CD4-positive, alpha-beta T cell treated with Interleukin-15 for 1 hour (primary cell): ENCODE measurements at regions not wholly inside any gene's neighbourhood (a gene's known extent, or its start where the extent isn't known, plus 50 kb on each side); places are given as distances from the start of the nearest gene placed in this dataset.

ENCODE experiments used
- DNase-seq: peaks from one replicate; pipeline ENCODE4 v3.0.0-alpha.2; 2020

DNA sequence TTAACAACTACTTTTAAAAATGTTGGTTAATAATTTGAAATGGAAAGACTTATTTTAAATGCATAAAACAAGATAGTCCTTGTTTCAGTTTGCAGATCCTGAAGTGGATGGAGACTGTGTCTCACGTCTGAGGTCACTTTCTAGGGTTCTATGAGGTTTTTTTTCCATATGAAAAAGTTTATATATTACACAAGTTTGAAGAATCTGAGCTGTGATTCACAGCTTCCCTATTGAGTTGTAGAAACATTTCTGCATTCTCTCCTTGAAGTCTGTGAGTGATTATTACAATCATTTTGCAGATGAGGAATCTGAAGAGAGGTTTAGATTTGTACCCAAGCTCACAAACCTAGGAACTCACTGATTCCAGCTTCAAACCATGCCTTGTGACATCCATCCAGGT is 442.5 kb upstream of the KLF4 start:
- DNase-seq = no peak

DNA sequence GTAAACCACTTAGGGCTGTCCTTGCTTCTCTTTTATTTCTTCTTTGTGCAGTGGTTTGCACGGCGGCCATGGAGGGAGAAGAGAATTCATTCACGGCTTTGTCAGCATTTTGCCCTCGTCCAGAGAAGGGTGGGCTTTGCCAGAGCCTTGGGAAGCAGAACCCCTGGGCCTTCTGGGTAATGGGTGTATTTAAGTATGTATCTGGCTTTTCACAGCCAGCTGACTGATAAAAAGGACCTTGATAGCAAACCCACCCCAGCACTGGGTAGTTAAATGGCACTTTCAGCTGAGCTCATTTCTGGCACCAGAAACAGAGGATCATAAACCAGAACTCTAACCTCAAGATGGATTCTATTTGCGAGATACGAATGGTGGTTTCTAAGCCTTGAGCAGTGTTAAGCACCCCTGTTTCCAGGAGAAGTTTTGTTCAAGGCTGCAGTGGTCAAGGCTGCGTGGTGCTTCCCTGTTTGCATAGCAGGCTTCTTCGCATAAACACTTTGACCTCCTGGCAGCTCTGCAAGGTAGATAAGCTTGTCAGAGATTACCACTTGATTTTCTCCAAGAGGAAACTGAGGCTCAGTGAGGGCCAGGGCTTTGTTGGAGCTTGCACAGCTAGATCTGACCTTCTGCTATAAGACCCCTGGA is 441.6 kb upstream of the KLF4 start:
- DNase-seq = no peak

DNA sequence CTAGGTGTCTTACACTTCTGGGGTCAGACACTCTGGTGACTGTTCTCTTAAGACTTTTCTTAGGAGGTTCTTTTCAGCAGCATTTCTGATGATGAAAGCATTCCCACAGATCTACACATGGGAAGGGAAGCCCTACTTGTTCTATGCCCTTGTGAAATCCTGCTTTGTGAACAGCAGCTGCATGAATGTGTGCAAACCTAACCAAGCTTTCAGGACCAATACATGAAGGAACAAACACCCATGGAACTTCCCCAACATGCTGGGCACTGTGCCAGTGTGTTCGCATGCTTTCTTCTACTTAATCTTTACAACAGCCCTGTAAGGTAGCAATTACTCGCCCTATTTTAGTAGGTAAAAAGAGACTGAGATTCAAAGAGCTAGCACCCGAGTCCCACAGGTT is 439.9 kb upstream of the KLF4 start:
- DNase-seq = peak; percentile 41

DNA sequence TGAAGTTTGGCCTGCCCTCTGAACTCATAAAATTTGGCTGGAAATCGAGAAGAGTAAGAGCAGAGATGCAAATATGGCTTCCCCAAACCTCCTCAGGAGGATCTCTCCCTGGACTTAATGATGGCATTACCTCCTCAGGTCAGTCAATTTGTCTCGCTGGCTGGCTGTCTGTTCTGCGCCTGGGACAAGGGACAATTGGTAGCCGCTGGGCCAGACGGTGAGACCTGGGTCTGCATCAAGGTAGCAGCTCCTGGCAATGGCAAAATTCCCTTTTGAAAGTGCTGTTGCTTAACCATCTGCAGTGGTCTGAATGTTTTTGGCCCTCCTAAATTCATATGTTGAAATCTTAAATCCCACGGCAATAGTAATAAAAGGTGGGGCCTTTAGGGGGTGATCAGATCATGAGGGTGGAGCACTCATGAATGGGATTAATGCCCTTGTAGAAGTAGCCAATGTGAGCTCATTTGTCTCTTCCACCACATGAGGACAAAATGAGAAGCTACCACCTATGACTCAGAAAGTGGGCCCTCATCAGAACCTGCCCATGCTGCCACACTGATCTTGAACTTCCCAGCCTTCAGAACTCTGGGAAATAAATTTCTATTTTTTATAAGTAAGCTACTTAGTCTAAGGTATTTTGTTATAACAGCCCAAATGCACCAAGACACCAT is 439.3 kb upstream of the KLF4 start:
- no peak for DNase-seq

DNA sequence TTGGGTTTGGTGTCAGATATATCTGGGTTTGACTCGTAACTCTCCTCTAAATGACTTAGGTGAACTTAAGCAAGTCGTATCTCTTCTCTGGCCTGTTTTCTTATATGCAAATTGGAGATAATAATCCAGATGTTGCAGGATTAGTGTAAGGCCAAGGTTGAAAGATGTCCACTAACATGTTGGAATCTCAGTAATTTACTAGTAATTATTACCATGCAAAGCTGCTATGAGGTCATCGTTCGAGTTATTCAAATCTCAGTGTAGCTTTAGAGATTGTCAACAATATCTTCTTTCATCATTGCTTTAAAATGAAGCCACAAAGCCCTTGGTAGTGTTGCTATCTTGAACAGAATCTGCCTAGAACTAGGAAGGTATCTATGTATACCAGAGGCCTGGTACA is 437.7 kb upstream of the KLF4 start:
- no peak for DNase-seq

DNA sequence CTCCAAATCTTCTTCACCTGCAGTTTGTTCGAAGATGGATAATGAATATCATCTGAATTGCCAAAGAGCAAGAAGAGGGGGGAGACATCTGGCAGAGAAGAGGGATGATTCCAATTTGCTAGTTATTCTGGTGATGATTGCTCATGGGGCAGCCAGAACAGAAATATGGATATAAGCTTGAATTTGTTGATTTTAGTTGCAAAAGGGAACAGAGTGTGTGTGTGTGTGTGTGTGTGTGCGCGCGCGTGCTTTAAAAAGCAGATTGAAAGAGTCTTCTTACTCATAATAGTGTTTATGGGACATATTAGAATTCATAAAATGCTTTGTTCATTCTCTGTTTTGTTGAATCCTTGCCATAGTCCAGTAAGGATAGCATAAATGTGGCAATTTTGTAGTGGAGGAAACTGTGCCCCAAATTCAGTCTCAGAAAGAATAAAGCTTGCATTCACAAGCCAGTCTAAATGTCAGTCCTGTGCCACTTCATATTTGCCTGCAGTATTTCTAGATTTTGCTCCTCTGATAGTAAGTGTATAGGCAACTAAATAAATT is 436.3 kb upstream of the KLF4 start:
- no peak for DNase-seq

DNA sequence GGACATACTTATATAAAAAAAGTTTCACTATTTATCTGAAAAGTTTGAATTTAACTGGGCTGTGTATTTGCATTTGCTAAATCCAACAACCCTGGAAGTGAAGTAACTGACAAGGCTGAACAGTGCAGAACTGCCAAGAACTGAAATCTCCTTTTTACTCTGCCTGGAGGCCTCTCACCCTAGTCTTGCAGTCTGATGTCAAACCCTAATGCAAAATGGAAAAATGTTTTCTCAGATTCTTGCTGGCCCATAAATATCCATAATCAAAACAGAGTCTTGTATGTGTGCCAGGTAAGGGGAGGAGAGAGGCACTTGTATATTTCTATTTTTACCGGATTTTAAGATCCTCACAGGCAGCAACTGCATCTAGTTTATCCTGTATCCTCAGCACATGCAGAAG is 432.7 kb upstream of the KLF4 start:
- no peak for DNase-seq

DNA sequence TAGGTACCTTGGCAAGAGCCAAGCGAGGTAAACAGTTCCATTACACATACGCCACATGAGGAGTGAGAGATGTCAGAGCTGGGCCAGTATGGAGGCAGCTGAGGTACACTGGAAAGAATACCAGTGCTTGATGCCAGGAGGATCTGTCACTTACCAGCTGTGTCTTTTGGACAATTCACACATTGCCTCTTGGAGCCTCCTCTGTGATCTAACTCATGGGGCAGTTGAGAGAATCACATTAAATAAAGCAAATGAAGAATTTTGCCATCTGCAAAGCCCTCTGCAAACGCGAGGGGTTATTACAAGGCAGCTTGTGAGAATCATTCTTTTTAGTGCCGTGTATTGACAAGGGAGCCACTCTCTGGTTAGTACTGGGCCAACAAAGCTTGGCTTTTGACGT is 429.7 kb upstream of the KLF4 start:
- no peak for DNase-seq

DNA sequence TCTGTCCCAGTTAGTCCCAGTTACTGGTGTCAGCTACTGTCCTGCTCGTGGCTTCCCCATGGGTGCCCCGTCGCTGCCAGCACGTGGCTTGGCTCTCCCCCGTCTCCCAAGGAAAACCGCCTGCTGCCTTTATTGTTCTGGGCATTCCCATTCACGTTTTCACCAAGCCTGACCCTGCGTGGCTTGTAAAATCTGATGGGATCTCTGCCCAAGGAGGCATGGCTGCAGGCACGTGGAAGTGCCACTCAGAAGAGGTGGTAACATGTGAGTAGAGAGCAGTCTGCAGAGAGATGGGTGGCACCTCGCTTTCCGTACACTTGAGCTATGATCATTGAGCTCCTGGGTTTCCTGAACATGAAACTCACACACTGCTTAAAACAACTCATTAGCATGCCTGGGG is 429.2 kb upstream of the KLF4 start:
- no peak for DNase-seq

DNA sequence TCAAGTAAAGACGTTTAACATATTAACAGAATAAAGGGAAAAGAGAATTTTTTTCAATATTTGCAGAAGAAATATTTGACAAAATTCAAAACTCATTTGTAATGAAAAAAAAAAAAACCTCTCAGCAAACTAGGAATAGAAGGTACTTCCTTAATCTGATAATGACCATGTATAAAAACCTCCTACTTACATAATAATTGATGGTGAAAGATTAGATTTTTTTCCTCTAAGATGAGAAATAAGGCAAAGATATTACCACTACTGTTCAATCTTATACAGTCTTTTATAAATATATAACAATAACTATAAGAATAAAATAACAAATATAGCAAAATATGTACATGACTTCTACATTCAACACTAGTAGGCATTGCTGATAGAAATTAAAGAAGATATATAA is 424.6 kb upstream of the KLF4 start:
- no peak for DNase-seq

DNA sequence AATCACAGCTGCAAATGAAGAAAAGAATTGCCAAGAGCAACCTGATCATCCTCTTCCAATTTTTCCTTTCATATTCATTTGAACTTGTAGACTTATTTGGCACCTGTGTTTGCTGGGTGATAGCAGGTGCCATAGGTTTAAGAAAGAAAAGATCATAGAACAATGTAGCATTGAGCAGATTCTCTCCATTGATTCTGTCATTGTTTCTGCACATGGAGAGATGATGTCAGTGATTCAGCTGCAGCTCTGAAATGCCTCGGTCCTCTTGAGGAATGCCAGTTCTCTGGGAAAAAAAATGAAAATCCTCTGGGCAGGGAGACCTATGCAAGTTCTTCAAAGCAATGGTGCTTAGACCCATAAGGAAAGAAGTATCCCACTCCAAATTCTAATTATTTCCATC is 418.1 kb upstream of the KLF4 start:
- no peak for DNase-seq

DNA sequence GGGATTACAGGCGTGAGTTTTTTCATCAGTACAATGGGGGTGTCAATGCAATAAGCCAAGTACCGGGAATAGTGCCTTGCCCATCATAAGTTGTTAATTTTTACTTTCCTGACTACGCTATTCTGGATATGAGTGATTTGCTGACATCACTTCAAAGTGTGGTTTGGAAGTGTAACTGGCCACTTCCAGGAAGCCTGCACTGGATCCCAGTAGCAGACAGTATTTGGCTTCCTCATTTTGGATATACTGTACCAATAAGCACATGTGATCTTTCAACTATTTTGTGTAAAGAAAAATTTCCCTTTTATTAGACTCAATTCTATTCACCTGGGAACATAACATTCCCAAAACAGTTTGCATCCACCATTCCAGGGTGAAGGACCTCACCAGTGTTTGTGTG is 417.7 kb upstream of the KLF4 start:
- no peak for DNase-seq

DNA sequence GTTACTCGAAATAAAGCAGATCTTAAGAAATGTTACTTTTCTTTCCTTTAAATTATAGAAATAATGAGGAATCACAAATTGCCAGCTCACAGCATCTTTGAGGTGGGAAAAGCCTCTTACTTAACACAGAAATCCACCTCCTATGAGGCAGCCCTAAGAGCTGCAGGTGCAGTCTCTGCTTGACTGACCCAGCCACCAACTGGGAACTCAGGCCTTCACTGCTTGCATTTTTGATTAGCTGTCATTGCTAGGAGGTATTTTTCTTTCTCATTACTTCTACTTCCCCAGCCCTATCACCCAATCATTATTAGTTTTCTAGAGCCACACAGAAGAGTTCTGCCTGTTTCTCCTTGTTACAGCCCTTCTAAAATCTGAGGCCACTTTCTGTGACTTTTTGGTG is 416.5 kb upstream of the KLF4 start:
- no peak for DNase-seq

DNA sequence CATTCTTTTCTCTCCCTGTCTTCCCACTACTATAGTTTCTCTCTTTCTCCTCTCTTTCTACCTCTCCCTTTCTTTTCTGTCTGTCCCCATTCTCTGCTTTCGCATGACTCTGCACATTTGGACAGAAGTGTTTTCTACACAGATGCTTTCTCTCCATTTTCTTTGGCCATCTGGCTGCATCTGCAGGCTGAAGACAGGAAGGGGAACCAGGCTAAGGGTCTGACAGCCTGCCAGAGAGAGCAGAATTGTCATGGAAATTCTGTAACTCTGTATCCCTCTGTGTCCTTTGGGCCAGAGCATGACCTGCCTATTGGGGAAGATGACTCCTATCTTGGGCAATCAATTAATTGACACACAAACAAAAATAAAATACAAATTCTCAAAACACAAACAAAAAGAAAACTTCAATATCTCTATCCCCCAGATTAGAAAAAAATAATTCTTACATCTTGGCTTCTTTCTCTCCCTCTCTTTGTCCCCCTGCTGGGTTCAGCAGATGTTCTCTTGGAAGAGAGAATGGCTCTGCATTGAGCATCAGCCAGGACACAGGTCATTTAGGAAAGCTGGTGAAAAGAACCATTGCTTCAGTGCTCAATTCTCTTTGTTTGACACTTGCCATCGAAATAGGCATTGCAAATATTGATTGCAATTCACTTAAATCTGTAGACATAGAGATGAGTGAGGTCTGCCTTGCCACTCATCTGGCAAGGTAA is 415.9 kb upstream of the KLF4 start:
- no peak for DNase-seq

DNA sequence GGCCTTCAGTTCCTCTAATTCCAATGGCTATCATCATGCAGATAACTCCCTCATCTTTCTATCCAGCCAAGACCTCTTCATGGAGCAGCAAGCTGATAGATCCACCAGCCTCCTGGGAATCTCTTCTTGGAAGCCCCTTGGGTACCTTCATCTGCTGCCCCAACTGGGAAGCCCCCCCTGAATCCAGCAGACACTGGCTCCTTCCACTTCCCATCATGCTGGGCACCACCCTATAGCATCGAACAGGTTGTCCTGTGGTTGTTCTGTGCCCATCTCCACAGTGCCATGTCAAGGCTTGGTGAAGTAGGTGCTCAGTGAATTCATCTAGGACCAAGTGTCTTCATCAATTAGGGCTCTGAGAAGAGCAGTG is 410.4 kb upstream of the KLF4 start:
- DNase-seq = no peak

DNA sequence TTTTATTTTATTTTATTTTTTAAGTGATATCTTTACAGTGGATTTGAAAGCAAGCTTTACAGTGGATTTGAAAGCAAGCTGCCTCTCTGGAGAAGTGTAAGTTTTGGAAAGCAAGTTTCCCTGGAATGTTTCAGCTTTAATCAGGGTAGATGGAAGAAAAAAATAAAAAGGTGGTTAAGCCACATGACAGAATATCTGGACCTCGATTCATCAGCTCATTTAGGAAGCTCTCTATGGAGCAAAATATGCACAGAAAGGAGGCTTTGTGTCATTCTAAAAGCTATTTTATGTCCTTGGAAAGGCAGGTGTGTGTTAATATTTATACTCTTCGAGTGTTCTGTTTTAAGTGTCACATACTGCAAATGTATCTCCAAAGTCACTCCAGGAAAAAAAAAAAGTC is 409.2 kb upstream of the KLF4 start:
- no peak for DNase-seq

DNA sequence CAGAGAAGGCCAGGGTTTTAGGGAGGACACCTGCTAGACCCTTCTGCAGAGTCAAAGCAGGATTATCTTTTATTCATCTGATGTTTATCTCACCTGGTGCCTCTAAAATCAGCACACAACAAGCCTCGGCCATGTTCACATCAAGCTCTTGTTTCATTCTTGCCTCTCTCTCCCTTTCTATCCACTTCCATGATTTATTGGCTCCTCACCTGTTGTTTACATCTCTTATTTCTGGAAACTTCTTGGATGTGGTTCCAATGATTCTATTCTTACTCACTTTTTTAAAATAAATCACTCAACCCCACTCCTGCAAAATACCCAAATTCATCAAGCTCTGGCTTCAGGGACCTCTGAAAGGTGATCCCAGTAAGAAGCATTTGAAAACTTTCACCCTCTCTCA is 407.0 kb upstream of the KLF4 start:
- no peak for DNase-seq

DNA sequence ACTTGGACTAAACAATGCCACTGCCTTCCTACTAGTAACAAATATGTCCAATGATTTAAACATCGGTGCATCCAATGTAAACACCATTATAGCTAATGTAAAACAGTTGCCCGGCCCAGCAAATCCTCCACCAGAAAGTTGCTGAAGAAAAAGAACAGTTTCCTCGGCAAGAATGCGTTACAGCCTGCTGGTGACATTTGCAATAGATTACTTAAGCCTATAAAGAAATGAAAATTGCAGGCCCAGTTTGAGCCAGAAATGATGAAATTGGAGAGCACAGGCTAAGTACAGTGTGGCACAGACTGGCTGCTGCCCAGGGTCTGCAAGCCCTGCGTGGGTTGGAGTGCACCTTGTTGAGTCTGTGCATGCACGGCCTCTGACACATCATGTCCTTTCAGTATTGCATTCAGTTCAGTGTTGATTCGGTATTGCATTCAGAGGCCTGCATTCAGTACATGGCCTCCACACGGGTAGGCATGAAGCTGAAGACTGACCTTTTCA is 406.0 kb upstream of the KLF4 start:
- no peak for DNase-seq

DNA sequence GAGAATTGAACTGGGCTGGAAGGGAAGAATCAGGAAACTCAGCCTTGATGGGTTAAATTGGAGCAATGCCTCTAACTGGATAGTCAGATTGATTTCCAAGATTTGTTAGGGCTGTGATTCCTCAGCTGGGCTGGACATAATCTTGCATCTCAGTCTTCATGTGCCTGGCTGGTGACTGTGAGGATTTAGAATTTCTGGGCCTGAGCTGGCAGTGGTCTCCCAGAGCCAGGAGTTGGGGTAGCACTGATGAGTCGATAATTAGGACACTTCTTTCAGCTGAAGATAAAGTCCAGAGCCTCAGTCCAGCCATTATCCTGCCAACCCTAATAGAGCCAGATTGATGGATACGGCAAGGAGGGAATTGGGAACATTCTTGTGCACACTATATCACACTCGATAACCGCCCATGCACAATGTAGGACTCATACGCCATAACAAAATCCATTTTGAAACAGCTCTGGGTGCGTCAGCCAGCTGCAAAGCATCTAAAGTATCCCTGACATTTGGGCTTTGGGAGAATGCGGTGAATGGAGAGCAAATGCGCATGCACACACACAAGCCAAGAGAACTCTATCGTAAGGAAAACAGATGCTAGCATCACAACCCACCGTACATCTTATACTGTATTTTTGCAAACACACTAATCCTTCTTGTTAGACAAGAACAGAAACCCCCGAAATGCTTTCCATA is 405.1 kb upstream of the KLF4 start:
- DNase-seq = no peak

DNA sequence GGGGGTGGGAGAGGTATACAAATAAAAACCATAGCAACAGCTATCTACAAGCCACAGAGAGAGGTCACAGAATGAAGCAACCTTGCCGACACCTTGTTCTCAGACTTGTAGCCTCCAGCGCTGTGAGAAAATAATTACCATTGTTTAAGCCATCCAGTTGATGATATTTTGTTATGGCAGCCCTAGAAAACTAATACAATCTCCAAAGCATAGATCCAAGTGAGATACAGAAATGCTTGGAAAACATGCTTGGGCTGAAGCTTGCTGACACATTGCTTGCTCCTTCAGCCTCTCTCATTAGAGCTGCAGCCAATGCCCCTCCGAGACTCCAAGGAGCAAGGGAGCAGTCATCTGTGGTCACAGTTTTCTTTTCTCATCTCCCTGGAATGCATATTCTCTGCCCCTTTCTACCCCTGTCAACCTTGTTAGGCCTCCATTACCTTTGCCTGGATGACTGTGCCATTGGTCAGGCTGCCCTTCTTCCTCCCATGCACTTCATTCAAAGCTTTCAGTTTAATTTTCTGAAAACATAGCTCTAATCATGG is 401.4 kb upstream of the KLF4 start:
- no peak for DNase-seq

DNA sequence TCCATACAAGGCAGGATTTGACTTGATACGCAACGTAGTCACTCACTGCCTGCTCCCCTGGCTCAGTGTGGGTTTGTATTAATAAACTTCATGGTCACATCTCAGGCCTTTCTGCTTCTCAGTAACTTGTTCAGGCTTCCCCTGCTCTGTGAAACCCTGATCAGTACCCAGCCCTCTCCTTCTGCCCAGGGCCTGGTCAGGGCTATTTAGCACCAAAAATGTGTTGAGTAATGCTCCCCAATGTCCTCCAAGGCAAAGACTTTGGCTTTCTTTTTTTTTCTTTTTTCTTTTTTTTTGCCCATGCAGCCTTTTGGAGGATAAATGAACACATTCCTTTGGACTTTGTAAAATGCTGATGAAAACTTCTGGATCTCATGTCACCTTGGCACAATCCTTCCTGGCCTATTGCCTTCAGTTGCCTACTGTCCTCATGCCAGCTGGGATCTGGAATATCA is 399.2 kb upstream of the KLF4 start:
- DNase-seq = no peak

DNA sequence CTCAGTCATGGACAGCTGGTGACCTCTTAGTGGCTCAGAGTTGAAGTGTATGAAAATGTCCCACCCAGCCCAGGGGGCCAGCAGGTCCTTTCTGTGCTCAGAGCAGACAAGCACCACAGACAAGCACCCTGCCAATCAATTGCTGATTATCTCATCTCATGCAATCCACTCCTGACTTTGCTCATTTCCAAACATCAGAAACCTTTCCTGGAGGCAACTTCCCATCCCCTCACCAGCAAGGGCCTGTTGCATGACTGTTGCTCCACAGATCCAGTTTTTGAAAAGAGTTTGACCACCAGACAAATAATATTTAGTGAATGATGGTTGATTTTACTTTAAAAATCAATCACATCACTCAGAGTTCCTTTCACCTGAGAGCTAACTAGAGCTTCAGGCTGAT is 397.3 kb upstream of the KLF4 start:
- DNase-seq = no peak

DNA sequence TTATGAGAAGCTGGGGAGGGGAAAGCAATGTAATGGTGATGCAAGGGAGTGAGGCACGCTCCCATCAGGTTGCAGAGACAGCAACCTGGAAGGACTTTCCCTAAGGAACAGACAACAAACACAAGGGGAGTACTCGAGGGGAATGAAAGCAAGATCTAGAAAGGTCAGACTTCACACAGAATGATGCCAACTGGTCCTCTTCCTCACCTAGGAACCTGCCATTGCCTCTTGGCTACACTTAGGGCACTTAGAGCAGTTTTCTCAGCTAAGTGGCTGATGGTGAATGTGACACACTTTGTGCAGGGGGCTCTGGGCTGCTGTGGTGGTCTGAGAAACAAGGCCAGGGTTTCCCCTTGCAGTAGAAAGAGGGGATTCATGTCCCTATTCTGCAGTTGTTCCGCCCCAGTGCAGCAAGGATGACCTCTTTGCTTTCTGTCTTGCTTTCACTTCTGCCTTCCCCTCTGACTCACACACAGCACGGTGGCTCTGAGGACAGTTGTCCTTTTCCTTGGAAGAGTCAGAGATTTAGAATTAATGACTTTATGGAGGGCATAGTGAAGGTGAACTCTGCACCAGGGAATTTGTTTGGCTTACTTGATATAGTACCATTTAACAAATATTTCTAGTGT is 394.0 kb upstream of the KLF4 start:
- DNase-seq = peak; percentile 49
